ENCODE measurements at regions not wholly inside any gene's neighbourhood (a gene's known extent, or its start where the extent isn't known, plus 50 kb on each side); places are given as distances from the start of the nearest gene placed in this dataset.

- Histone ChIP-seq H3K9me3 (no peaks in the 10 kb centered on the region), H3K27me3 (no peaks in the 10 kb centered on the region), H3K4me1 (no peaks in the 10 kb centered on the region), H3K27ac (no peak overlapping the region), H3K4me3 (no peak overlapping the region), H3K36me3 (no peaks in the 10 kb centered on the region)
- no peak for DNase-seq
- TF ChIP-seq POLR2A (IDR thresholded peaks at IDR 0.05) (no peak), CTCF (IDR thresholded peaks at IDR 0.05) (no peak)
- intact Hi-C loops (cut with DNase I; ENCODE audit: low total_unique reads) = no loop called here
These were observed 303.1 kb downstream of the HAO1 start for GRCh38 chr20:7637184-7637583.

- DNase-seq = no peak
These were observed 290.0 kb downstream of the HAO1 start for GRCh38 chr20:7650086-7650879.

GRCh38 chr20:7654231-7654630 is 286.0 kb downstream of the HAO1 start:
- Histone ChIP-seq H3K9me3 (no peaks in the 10 kb centered on the region), H3K36me3 (no peaks in the 10 kb centered on the region), H3K27ac (no peak overlapping the region), H3K4me3 (no peak overlapping the region), H3K4me1 (no peaks in the 10 kb centered on the region), H3K27me3 (no peaks in the 10 kb centered on the region)
- no peak for DNase-seq
- TF ChIP-seq POLR2A (IDR thresholded peaks at IDR 0.05) (no peak), CTCF (IDR thresholded peaks at IDR 0.05) (no peak)
- intact Hi-C loops (cut with DNase I; ENCODE audit: low total_unique reads) = no loop called here

More at GRCh38 chr20:7650086-7650879, 290.0 kb downstream of the HAO1 start:
- no peaks in the 10 kb centered on the region for H3K4me1 ChIP-seq
- TF ChIP-seq POLR2A (IDR thresholded peaks at IDR 0.05) (no peak), CTCF (IDR thresholded peaks at IDR 0.05) (no peak)
- no peak overlapping the region for H3K4me3 ChIP-seq
- H3K27ac ChIP-seq = no peak overlapping the region
- intact Hi-C loops (cut with DNase I; ENCODE audit: low total_unique reads) = no loop called here
- H3K9me3 ChIP-seq = no peaks in the 10 kb centered on the region
- no peaks in the 10 kb centered on the region for H3K27me3 ChIP-seq
- H3K36me3 ChIP-seq = no peaks in the 10 kb centered on the region

GRCh38 chr20:7656687-7657467 is 283.4 kb downstream of the HAO1 start:
- TF ChIP-seq POLR2A (IDR thresholded peaks at IDR 0.05) (no peak), CTCF (IDR thresholded peaks at IDR 0.05) (no peak)
- DNase-seq = no peak
- intact Hi-C loops (cut with DNase I; ENCODE audit: low total_unique reads) = no loop called here
- Histone ChIP-seq H3K9me3 (no peaks in the 10 kb centered on the region), H3K36me3 (no peaks in the 10 kb centered on the region), H3K4me1 (no peaks in the 10 kb centered on the region), H3K27me3 (no peaks in the 10 kb centered on the region), H3K27ac (no peak overlapping the region), H3K4me3 (no peak overlapping the region)

GRCh38 chr20:7657569-7657968 is 282.7 kb downstream of the HAO1 start:
- intact Hi-C loops (cut with DNase I; ENCODE audit: low total_unique reads) = no loop called here
- TF ChIP-seq CTCF (IDR thresholded peaks at IDR 0.05) (no peak), POLR2A (IDR thresholded peaks at IDR 0.05) (no peak)
- H3K27me3 ChIP-seq = no peaks in the 10 kb centered on the region
- no peaks in the 10 kb centered on the region for H3K4me1 ChIP-seq
- no peaks in the 10 kb centered on the region for H3K36me3 ChIP-seq
- H3K4me3 ChIP-seq = no peak overlapping the region
- no peak for DNase-seq
- no peaks in the 10 kb centered on the region for H3K9me3 ChIP-seq
- H3K27ac ChIP-seq = no peak overlapping the region

Data from uterus (tissue), 3 donors.